ENCODE measurements at regions not wholly inside any gene's neighbourhood (a gene's known extent, or its start where the extent isn't known, plus 50 kb on each side); places are given as distances from the start of the nearest gene placed in this dataset.

DNA sequence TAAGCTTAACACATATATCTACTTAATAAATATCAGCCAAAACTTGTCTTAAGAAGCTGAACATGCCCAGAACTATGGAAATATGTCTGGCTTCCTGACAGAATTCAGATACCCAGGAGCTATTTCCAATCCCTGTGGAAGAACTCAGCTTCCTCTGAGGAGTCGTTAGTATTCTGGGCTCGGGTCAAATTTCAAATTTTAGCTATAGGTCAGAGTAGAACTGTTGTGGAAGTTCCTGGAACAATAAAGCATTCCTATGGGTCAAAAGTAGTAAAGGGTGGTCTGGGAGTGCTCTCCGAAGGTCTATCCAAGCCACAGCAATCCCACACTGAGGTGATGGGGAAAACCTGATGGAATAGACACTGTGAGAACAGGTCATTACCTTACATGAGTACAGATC is 342.7 kb upstream of the CHST9 start:
- TF ChIP-seq CTCF (conservative IDR thresholded peaks at IDR 0.05 in 1 of 2, IDR thresholded peaks at IDR 0.05 in 1 of 2; ENCODE audit: low read depth in 1 of 2, low read length in 2 of 2): no peak
- no peak for TF ChIP-seq EZH2 (IDR thresholded peaks at IDR 0.05; ENCODE audit: low read length, missing control alignments)

Data from fibroblast of lung (primary cell).